ENCODE measurements at regions not wholly inside any gene's neighbourhood (a gene's known extent, or its start where the extent isn't known, plus 50 kb on each side); places are given as distances from the start of the nearest gene placed in this dataset.

DNA sequence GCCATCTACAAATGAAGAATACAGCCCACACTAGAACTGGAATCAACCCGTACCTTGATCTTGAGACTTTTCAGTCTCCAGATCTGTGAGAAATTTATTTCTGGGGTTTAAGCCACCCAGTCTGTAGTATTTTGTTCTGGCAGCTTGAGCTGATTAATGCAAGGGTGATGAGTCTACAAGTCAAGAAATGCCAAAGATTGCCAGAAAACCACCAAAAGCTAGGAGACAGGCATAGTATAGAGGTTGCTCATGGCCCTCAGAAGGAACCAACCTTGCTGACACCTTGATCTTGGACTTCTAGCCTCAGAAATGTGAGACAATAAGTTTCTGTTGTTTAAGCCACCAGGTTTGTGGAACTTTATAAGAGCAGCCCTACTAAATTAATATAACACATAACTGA lies 428.2 kb upstream of the KLF12 start:
- TF ChIP-seq, protein P1, sequence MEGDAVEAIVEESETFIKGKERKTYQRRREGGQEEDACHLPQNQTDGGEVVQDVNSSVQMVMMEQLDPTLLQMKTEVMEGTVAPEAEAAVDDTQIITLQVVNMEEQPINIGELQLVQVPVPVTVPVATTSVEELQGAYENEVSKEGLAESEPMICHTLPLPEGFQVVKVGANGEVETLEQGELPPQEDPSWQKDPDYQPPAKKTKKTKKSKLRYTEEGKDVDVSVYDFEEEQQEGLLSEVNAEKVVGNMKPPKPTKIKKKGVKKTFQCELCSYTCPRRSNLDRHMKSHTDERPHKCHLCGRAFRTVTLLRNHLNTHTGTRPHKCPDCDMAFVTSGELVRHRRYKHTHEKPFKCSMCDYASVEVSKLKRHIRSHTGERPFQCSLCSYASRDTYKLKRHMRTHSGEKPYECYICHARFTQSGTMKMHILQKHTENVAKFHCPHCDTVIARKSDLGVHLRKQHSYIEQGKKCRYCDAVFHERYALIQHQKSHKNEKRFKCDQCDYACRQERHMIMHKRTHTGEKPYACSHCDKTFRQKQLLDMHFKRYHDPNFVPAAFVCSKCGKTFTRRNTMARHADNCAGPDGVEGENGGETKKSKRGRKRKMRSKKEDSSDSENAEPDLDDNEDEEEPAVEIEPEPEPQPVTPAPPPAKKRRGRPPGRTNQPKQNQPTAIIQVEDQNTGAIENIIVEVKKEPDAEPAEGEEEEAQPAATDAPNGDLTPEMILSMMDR (IDR thresholded peaks at IDR 0.05; ENCODE audit: insufficient read depth, low read length, poor library complexity, severe bottlenecking): no peak
- no peak for TF ChIP-seq EZH2phosphoT487 (conservative IDR thresholded peaks at IDR 0.05; ENCODE audit: low read length)

Measured in SU-DHL-6 (cell line).